Fibroblast of lung (primary cell): ENCODE measurements at regions not wholly inside any gene's neighbourhood (a gene's known extent, or its start where the extent isn't known, plus 50 kb on each side); places are given as distances from the start of the nearest gene placed in this dataset.
A peak's percentile ranks its signal among the peaks of the same experiment; 100 is the strongest.

Source experiments
- DNase-seq, 2 donors: peaks; one replicate each; pipeline versions ENCODE4 v3.0.0 to v3.0.0-alpha.2; 2010; ENCODE audit warnings: low read depth in 2 of 2
- H2AFZ ChIP-seq: 2 replicates; pipeline ENCODE4 v1.5.1; 2012; ENCODE audit warnings: low read length, control low read depth, inconsistent platforms
- H3K27ac ChIP-seq: 2 replicates; pipeline ENCODE4 v1.5.1; 2011; ENCODE audit warnings: low read length, control low read depth; ENCODE audit not compliant: insufficient read depth
- H3K27me3 ChIP-seq: 2 replicates; pipeline ENCODE4 v1.5.1; 2011; ENCODE audit warnings: mild to moderate bottlenecking, low read length; ENCODE audit not compliant: control insufficient read depth, insufficient read depth
- H3K36me3 ChIP-seq: 2 replicates; pipeline ENCODE4 v1.5.1; 2011; ENCODE audit warnings: low read length; ENCODE audit not compliant: control insufficient read depth, insufficient read depth
- H3K4me1 ChIP-seq: 2 replicates; pipeline ENCODE4 v1.5.1; 2011; ENCODE audit warnings: low read length; ENCODE audit not compliant: control insufficient read depth, insufficient read depth; ENCODE audit errors: extremely low read depth
- H3K4me2 ChIP-seq: 2 replicates; pipeline ENCODE4 v1.5.1; 2011; ENCODE audit warnings: low read length, control low read depth; ENCODE audit not compliant: insufficient read depth; ENCODE audit errors: extremely low read depth
- H3K4me3 ChIP-seq, 4 experiments: fragments of 200-600 bp in 1 of 4; sonication (generic) in 1 of 4; replicated peaks in 1 of 4; 2 replicates each; pipeline ENCODE4 v1.5.1; 2011 to 2016; ENCODE audit warnings: low read length in 4 of 4, low read depth in 3 of 4, mild to moderate bottlenecking in 3 of 4, control low read depth in 2 of 4, inconsistent platforms in 1 of 4, mixed read lengths in 1 of 4; ENCODE audit not compliant: insufficient read depth in 1 of 4; ENCODE audit errors: control extremely low read depth in 1 of 4
- H3K79me2 ChIP-seq: 2 replicates; pipeline ENCODE4 v1.5.1; 2012; ENCODE audit warnings: mild to moderate bottlenecking, low read length, inconsistent platforms; ENCODE audit not compliant: control insufficient read depth, insufficient read depth
- H3K9ac ChIP-seq: 2 replicates; pipeline ENCODE4 v1.5.1; 2011; ENCODE audit warnings: mild to moderate bottlenecking, low read length, control low read depth; ENCODE audit not compliant: insufficient read depth
- H3K9me3 ChIP-seq: 2 replicates; pipeline ENCODE4 v1.5.1; 2012; ENCODE audit warnings: low read depth, low read length; ENCODE audit not compliant: control insufficient read depth, insufficient read depth
- H4K20me1 ChIP-seq: 2 replicates; pipeline ENCODE4 v1.5.1; 2011; ENCODE audit warnings: low read length; ENCODE audit not compliant: control insufficient read depth, insufficient read depth; ENCODE audit errors: extremely low read depth
- EZH2 ChIP-seq: IDR thresholded peaks from 2 replicates; pipeline ENCODE4 v1.5.1; 2012; ENCODE audit warnings: low read length, control low read depth, mild to moderate bottlenecking; ENCODE audit errors: missing control alignments
- TF ChIP-seq, protein P1 (sequence below), 2 donors: IDR thresholded peaks in 1 of 2; conservative IDR thresholded peaks in 1 of 2; 1 replicate in 1 of 2; 2 replicates in 1 of 2; pipeline ENCODE4 v1.5.1; 2011 to 2012; ENCODE audit warnings: low read length in 2 of 2, control low read depth in 1 of 2, inconsistent platforms in 1 of 2, low read depth in 1 of 2, mild to moderate bottlenecking in 1 of 2

DNA sequence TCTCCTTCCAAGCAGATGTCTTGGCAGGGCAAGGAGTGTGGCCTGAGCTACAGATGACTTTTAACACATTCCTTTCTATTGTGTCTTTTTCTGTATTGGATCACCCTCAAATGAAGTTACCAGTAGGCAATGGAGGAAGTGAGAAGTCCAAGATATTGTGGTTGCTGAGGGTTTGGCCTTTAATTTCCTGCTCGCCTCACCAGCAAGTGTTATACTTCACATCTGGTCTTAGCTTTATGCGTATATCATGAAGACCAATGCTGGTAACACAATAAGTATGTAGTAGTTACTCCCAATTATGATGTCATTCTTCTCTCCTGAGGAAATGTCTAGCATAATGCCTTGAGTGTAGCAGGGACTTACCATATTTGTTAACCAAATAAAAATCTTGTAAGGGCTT lies 179.9 kb downstream of the ZIC1 start:
- no peaks in the 10 kb centered on the region for H3K9me3 ChIP-seq
- no peaks in the 10 kb centered on the region for H4K20me1 ChIP-seq
- no peak overlapping the region for H3K4me2 ChIP-seq
- TF ChIP-seq, protein P1, sequence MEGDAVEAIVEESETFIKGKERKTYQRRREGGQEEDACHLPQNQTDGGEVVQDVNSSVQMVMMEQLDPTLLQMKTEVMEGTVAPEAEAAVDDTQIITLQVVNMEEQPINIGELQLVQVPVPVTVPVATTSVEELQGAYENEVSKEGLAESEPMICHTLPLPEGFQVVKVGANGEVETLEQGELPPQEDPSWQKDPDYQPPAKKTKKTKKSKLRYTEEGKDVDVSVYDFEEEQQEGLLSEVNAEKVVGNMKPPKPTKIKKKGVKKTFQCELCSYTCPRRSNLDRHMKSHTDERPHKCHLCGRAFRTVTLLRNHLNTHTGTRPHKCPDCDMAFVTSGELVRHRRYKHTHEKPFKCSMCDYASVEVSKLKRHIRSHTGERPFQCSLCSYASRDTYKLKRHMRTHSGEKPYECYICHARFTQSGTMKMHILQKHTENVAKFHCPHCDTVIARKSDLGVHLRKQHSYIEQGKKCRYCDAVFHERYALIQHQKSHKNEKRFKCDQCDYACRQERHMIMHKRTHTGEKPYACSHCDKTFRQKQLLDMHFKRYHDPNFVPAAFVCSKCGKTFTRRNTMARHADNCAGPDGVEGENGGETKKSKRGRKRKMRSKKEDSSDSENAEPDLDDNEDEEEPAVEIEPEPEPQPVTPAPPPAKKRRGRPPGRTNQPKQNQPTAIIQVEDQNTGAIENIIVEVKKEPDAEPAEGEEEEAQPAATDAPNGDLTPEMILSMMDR (conservative IDR thresholded peaks at IDR 0.05 in 1 of 2, IDR thresholded peaks at IDR 0.05 in 1 of 2; ENCODE audit: low read depth in 1 of 2, low read length in 2 of 2), result no peak
- no peak overlapping the region for H2AFZ ChIP-seq
- no peaks in the 10 kb centered on the region for H3K36me3 ChIP-seq
- no peaks in the 10 kb centered on the region for H3K27me3 ChIP-seq
- H3K4me3 ChIP-seq, result no peak overlapping the region
- H3K4me1 ChIP-seq, result no peaks in the 10 kb centered on the region
- no peak overlapping the region for H3K9ac ChIP-seq
- peak in 1 of 2 donors; percentile 79 for DNase-seq
- H3K79me2 ChIP-seq, result no peaks in the 10 kb centered on the region
- H3K27ac ChIP-seq, result no peak overlapping the region

DNA sequence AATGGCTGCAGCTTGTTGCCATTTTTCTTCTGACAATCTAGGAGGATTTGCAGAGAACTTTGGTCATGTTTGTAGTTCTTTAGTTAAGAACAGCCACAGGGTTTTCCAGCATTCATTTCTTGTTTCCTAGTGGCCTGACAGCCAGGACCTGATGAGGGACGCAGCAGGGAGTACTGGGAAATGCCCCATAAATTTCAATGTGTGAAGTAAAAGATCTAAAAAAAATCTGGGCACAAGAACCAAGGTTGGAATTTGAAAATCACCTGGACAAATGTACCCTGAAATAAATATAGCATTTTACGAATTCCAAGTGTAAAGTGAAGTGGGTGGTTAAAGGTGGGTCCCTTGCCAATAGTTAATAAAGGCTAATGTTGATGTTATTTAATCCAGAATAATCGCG lies 195.0 kb downstream of the ZIC1 start:
- no peak overlapping the region for H3K4me2 ChIP-seq
- H2AFZ ChIP-seq, result no peak overlapping the region
- no peaks in the 10 kb centered on the region for H3K79me2 ChIP-seq
- no peak overlapping the region for H3K27ac ChIP-seq
- H3K27me3 ChIP-seq, result no peaks in the 10 kb centered on the region
- H3K4me1 ChIP-seq, result no peaks in the 10 kb centered on the region
- no peak for DNase-seq
- TF ChIP-seq, protein P1 (conservative IDR thresholded peaks at IDR 0.05 in 1 of 2, IDR thresholded peaks at IDR 0.05 in 1 of 2; ENCODE audit: low read depth in 1 of 2, low read length in 2 of 2), result no peak
- no peak for TF ChIP-seq EZH2
- no peaks in the 10 kb centered on the region for H3K36me3 ChIP-seq
- no peak overlapping the region for H3K9ac ChIP-seq
- H4K20me1 ChIP-seq, result no peaks in the 10 kb centered on the region
- no peaks in the 10 kb centered on the region for H3K9me3 ChIP-seq
- H3K4me3 ChIP-seq, result no peak overlapping the region

DNA sequence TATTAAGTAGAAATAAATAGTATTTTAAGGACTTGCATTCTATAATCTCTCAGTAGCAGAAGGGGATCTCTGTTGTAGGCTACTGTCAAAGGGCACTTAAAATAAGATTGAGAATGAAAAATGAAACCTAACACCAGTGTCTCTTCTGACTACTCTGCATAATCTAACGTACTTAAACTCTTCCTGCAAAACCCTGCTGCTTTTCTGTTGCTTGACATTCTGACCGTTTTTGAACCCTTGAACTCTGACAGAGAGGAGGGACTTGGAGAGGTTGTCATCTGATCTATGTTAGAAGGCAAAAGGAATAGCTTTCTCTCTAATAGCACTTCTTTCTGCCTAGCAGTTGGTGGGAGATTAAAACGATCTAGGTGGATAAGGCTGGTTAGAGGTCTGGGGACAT lies 204.6 kb downstream of the ZIC1 start:
- Histone ChIP-seq H3K4me3 (no peak overlapping the region), H3K9me3 (no peaks in the 10 kb centered on the region), H3K9ac (no peak overlapping the region), H3K27me3 (no peaks in the 10 kb centered on the region), H3K27ac (no peak overlapping the region), H3K36me3 (no peaks in the 10 kb centered on the region), H3K4me1 (no peaks in the 10 kb centered on the region), H3K4me2 (peak overlapping the region; percentile 42), H3K79me2 (no peaks in the 10 kb centered on the region), H4K20me1 (no peaks in the 10 kb centered on the region), H2AFZ (peak overlapping the region; percentile 68)
- DNase-seq, result no peak
- TF ChIP-seq, protein P1 (conservative IDR thresholded peaks at IDR 0.05 in 1 of 2, IDR thresholded peaks at IDR 0.05 in 1 of 2; ENCODE audit: low read depth in 1 of 2, low read length in 2 of 2), result no peak
- no peak for TF ChIP-seq EZH2
